A673 (cell line): ENCODE measurements at regions not wholly inside any gene's neighbourhood (a gene's known extent, or its start where the extent isn't known, plus 50 kb on each side); places are given as distances from the start of the nearest gene placed in this dataset.

Experiments used
- CTCF ChIP-seq: fragments of 300-800, 200-600 bp; sonication (generic); conservative IDR thresholded peaks from 2 replicates; pipeline ENCODE4 v1.5.1; 2017; ENCODE audit warnings: low read depth, mild to moderate bottlenecking, antibody characterized with exemption, low read length, moderate library complexity, mixed read lengths
- EZH2 ChIP-seq: fragments of 200-600 bp; sonication (generic); IDR thresholded peaks from 2 replicates; pipeline ENCODE4 v1.6.1; 2017; ENCODE audit warnings: borderline replicate concordance, low read depth, mild to moderate bottlenecking, mixed read lengths, antibody characterized with exemption, low read length; ENCODE audit not compliant: poor library complexity, severe bottlenecking

DNA sequence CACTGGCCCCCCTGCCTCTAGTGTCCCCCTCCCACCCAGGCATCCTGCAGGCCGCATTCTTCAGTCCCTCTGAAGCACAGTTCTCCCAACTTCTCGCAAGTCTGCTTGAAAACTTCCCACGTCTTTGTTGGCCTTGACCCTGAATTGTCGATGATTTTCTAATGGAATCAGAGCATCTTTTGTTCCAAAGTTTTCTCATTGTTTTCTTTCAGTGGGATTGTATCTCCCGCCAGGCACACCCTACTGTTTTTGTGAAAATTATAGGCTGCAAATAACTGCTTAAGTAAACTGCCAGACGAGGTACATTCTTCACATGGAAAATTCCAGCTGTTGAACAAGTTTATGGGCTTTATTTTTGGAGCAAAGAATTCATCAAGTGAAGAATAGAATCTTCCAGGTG is 122.6 kb upstream of the SLC25A48 start:
- TF ChIP-seq CTCF = no peak
- no peak for TF ChIP-seq EZH2
